ENCODE measurements at regions not wholly inside any gene's neighbourhood (a gene's known extent, or its start where the extent isn't known, plus 50 kb on each side); places are given as distances from the start of the nearest gene placed in this dataset.

- no peak for DNase-seq
- H4K91ac ChIP-seq (ENCODE audit: low read length), result no peak overlapping the region
- no peak overlapping the region for H3K18ac ChIP-seq (ENCODE audit: low read depth in 1 of 2, low read length in 2 of 2)
- H3K9me3 ChIP-seq (ENCODE audit: control insufficient read depth, low read length), result peaks cover 13% of the 10 kb centered on the region
- no peaks in the 10 kb centered on the region for H3K79me1 ChIP-seq (replicated peaks; ENCODE audit: low read length, poor library complexity, severe bottlenecking)
- H3K4ac ChIP-seq (ENCODE audit: low read depth in 1 of 2, low read length in 2 of 2), result no peak overlapping the region
- no peak overlapping the region for H2BK12ac ChIP-seq (ENCODE audit: low read length in 2 of 2)
- H4K8ac ChIP-seq (ENCODE audit: low read length), result no peak overlapping the region
- H2BK120ac ChIP-seq (ENCODE audit: low read depth, low read length), result no peak overlapping the region
- no peaks in the 10 kb centered on the region for H3K27me3 ChIP-seq (ENCODE audit: control insufficient read depth in 1 of 2, insufficient read depth in 1 of 2, low read length in 2 of 2)
- WGBS, result 80% methylated on average over 3 of the region's 4 CpGs
- no peaks in the 10 kb centered on the region for H3K36me3 ChIP-seq (ENCODE audit: control insufficient read depth in 1 of 2, insufficient read depth in 2 of 2, low read depth in 1 of 2, low read length in 2 of 2)
- no peak overlapping the region for H3K23ac ChIP-seq (ENCODE audit: low read length in 2 of 2)
- no peak overlapping the region for H3K4me3 ChIP-seq (ENCODE audit: insufficient read depth in 1 of 2, low read depth in 1 of 2, low read length in 2 of 2)
- no peak overlapping the region for H2BK15ac ChIP-seq (ENCODE audit: low read depth, poor library complexity, severe bottlenecking)
- no peak overlapping the region for H3K27ac ChIP-seq (ENCODE audit: low read length, poor library complexity, severe bottlenecking)
- no peaks in the 10 kb centered on the region for H3K4me1 ChIP-seq (ENCODE audit: control insufficient read depth, insufficient read depth, low read depth, low read length)
- H3K4me2 ChIP-seq (ENCODE audit: low read length, poor library complexity, severe bottlenecking), result no peak overlapping the region
- no peak overlapping the region for H3K9ac ChIP-seq (ENCODE audit: low read length)
- no peak overlapping the region for H2AFZ ChIP-seq (ENCODE audit: low read depth, low read length)
- no peak overlapping the region for H3K14ac ChIP-seq (ENCODE audit: low read length in 2 of 2)
- H2BK5ac ChIP-seq (ENCODE audit: low read depth, low read length, poor library complexity, severe bottlenecking), result no peak overlapping the region
- H2AK5ac ChIP-seq (ENCODE audit: low read length, severe bottlenecking), result no peak overlapping the region
Measured at GRCh38 chr6:1495344-1495743, 106.0 kb downstream of the FOXF2 start.

DNA sequence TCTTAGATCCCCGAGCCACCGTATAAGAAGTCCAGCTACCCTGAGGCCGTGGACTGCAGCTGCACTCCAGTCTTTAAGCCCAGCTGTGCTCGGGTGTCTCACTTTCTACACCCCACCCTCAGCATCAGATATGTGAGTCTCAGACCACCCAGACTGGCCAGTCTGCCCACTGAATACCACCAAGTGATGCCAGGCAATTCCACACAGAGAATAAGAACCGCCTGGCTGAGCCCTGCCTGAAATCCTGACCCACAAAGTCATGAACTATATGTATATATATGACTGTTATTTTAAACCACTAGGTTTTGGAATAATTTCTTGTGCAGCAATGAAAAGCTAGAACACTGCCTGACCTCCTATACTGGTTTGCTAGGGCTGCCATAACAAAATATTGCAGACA lies 106.7 kb downstream of the FOXF2 start:
- Histone ChIP-seq H2BK120ac (ENCODE audit: low read depth, low read length) (no peak overlapping the region), H4K8ac (ENCODE audit: low read length) (no peak overlapping the region), H3K9ac (ENCODE audit: low read length) (no peak overlapping the region), H3K27me3 (ENCODE audit: control insufficient read depth in 1 of 2, insufficient read depth in 1 of 2, low read length in 2 of 2) (no peaks in the 10 kb centered on the region), H3K4me2 (ENCODE audit: low read length, poor library complexity, severe bottlenecking) (no peak overlapping the region), H3K4ac (ENCODE audit: low read depth in 1 of 2, low read length in 2 of 2) (no peak overlapping the region), H2BK15ac (ENCODE audit: low read depth, poor library complexity, severe bottlenecking) (no peak overlapping the region), H2AFZ (ENCODE audit: low read depth, low read length) (no peak overlapping the region), H3K9me3 (ENCODE audit: control insufficient read depth, low read length) (peaks cover 13% of the 10 kb centered on the region), H3K4me1 (ENCODE audit: control insufficient read depth, insufficient read depth, low read depth, low read length) (no peaks in the 10 kb centered on the region), H4K91ac (ENCODE audit: low read length) (no peak overlapping the region), H3K14ac (ENCODE audit: low read length in 2 of 2) (no peak overlapping the region), H3K4me3 (ENCODE audit: insufficient read depth in 1 of 2, low read depth in 1 of 2, low read length in 2 of 2) (no peak overlapping the region), H3K79me1 (replicated peaks; ENCODE audit: low read length, poor library complexity, severe bottlenecking) (no peaks in the 10 kb centered on the region), H2AK5ac (ENCODE audit: low read length, severe bottlenecking) (no peak overlapping the region), H3K36me3 (ENCODE audit: control insufficient read depth in 1 of 2, insufficient read depth in 2 of 2, low read depth in 1 of 2, low read length in 2 of 2) (no peaks in the 10 kb centered on the region), H3K23ac (ENCODE audit: low read length in 2 of 2) (no peak overlapping the region), H2BK12ac (ENCODE audit: low read length in 2 of 2) (no peak overlapping the region), H3K27ac (ENCODE audit: low read length, poor library complexity, severe bottlenecking) (no peak overlapping the region), H2BK5ac (ENCODE audit: low read depth, low read length, poor library complexity, severe bottlenecking) (no peak overlapping the region), H3K18ac (ENCODE audit: low read depth in 1 of 2, low read length in 2 of 2) (no peak overlapping the region)
- no peak for DNase-seq
- 83% methylated on average over 4 of the region's 5 CpGs for WGBS

GRCh38 chr6:1496836-1497760 lies 107.7 kb downstream of the FOXF2 start:
- no peaks in the 10 kb centered on the region for H3K36me3 ChIP-seq (ENCODE audit: control insufficient read depth in 1 of 2, insufficient read depth in 2 of 2, low read depth in 1 of 2, low read length in 2 of 2)
- WGBS, result 78% methylated on average over 16 of the region's 16 CpGs
- no peaks in the 10 kb centered on the region for H3K4me1 ChIP-seq (ENCODE audit: control insufficient read depth, insufficient read depth, low read depth, low read length)
- no peak overlapping the region for H3K4me2 ChIP-seq (ENCODE audit: low read length, poor library complexity, severe bottlenecking)
- H3K79me1 ChIP-seq (replicated peaks; ENCODE audit: low read length, poor library complexity, severe bottlenecking), result no peaks in the 10 kb centered on the region
- no peak overlapping the region for H2BK12ac ChIP-seq (ENCODE audit: low read length in 2 of 2)
- H3K23ac ChIP-seq (ENCODE audit: low read length in 2 of 2), result peak overlapping the region in 1 of 2 experiments; percentile 18
- H2AK5ac ChIP-seq (ENCODE audit: low read length, severe bottlenecking), result no peak overlapping the region
- H2BK120ac ChIP-seq (ENCODE audit: low read depth, low read length), result no peak overlapping the region
- no peak overlapping the region for H3K4ac ChIP-seq (ENCODE audit: low read depth in 1 of 2, low read length in 2 of 2)
- no peak overlapping the region for H2AFZ ChIP-seq (ENCODE audit: low read depth, low read length)
- H2BK15ac ChIP-seq (ENCODE audit: low read depth, poor library complexity, severe bottlenecking), result no peak overlapping the region
- no peak overlapping the region for H4K8ac ChIP-seq (ENCODE audit: low read length)
- H3K9ac ChIP-seq (ENCODE audit: low read length), result no peak overlapping the region
- H4K91ac ChIP-seq (ENCODE audit: low read length), result no peak overlapping the region
- H3K14ac ChIP-seq (ENCODE audit: low read length in 2 of 2), result no peak overlapping the region
- DNase-seq, result no peak
- no peak overlapping the region for H3K4me3 ChIP-seq (ENCODE audit: insufficient read depth in 1 of 2, low read depth in 1 of 2, low read length in 2 of 2)
- H2BK5ac ChIP-seq (ENCODE audit: low read depth, low read length, poor library complexity, severe bottlenecking), result no peak overlapping the region
- H3K18ac ChIP-seq (ENCODE audit: low read depth in 1 of 2, low read length in 2 of 2), result no peak overlapping the region
- H3K9me3 ChIP-seq (ENCODE audit: control insufficient read depth, low read length), result peaks cover 13% of the 10 kb centered on the region
- H3K27ac ChIP-seq (ENCODE audit: low read length, poor library complexity, severe bottlenecking), result no peak overlapping the region
- no peaks in the 10 kb centered on the region for H3K27me3 ChIP-seq (ENCODE audit: control insufficient read depth in 1 of 2, insufficient read depth in 1 of 2, low read length in 2 of 2)

DNA sequence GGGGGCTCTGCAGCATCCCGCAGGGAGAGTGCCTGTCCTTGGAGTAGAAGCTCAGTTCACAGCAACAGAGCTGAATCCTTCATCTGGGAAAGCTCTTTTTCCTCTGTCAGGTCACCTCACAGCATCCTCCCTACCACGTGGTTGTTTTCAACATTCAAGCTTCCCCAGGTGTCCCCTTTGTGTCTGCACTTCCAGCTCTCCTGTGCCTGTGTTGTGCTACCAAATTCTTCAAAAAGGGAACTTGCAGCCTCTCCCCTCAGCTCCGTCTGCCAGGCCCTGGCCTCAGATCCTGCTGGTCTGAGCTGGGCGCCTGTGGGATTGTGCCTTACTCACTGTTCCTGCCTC lies 108.4 kb downstream of the FOXF2 start:
- no peak overlapping the region for H3K4me3 ChIP-seq (ENCODE audit: insufficient read depth in 1 of 2, low read depth in 1 of 2, low read length in 2 of 2)
- no peak overlapping the region for H3K18ac ChIP-seq (ENCODE audit: low read depth in 1 of 2, low read length in 2 of 2)
- no peak for DNase-seq
- H3K4me2 ChIP-seq (ENCODE audit: low read length, poor library complexity, severe bottlenecking), result no peak overlapping the region
- H4K91ac ChIP-seq (ENCODE audit: low read length), result no peak overlapping the region
- no peaks in the 10 kb centered on the region for H3K79me1 ChIP-seq (replicated peaks; ENCODE audit: low read length, poor library complexity, severe bottlenecking)
- H3K27me3 ChIP-seq (ENCODE audit: control insufficient read depth in 1 of 2, insufficient read depth in 1 of 2, low read length in 2 of 2), result no peaks in the 10 kb centered on the region
- 63% methylated on average over 4 of the region's 4 CpGs for WGBS
- H2AFZ ChIP-seq (ENCODE audit: low read depth, low read length), result no peak overlapping the region
- H2AK5ac ChIP-seq (ENCODE audit: low read length, severe bottlenecking), result no peak overlapping the region
- H2BK5ac ChIP-seq (ENCODE audit: low read depth, low read length, poor library complexity, severe bottlenecking), result no peak overlapping the region
- no peak overlapping the region for H3K14ac ChIP-seq (ENCODE audit: low read length in 2 of 2)
- no peaks in the 10 kb centered on the region for H3K36me3 ChIP-seq (ENCODE audit: control insufficient read depth in 1 of 2, insufficient read depth in 2 of 2, low read depth in 1 of 2, low read length in 2 of 2)
- H2BK120ac ChIP-seq (ENCODE audit: low read depth, low read length), result no peak overlapping the region
- H4K8ac ChIP-seq (ENCODE audit: low read length), result no peak overlapping the region
- no peak overlapping the region for H3K9ac ChIP-seq (ENCODE audit: low read length)
- no peaks in the 10 kb centered on the region for H3K4me1 ChIP-seq (ENCODE audit: control insufficient read depth, insufficient read depth, low read depth, low read length)
- no peak overlapping the region for H3K23ac ChIP-seq (ENCODE audit: low read length in 2 of 2)
- no peak overlapping the region for H3K27ac ChIP-seq (ENCODE audit: low read length, poor library complexity, severe bottlenecking)
- H2BK12ac ChIP-seq (ENCODE audit: low read length in 2 of 2), result no peak overlapping the region
- peaks cover 13% of the 10 kb centered on the region for H3K9me3 ChIP-seq (ENCODE audit: control insufficient read depth, low read length)
- H2BK15ac ChIP-seq (ENCODE audit: low read depth, poor library complexity, severe bottlenecking), result no peak overlapping the region
- H3K4ac ChIP-seq (ENCODE audit: low read depth in 1 of 2, low read length in 2 of 2), result no peak overlapping the region

All from mesenchymal stem cell (in vitro differentiated cells and primary cell).